Panc1 (cell line): ENCODE measurements at regions not wholly inside any gene's neighbourhood (a gene's known extent, or its start where the extent isn't known, plus 50 kb on each side); places are given as distances from the start of the nearest gene placed in this dataset.

Experiments
- ATAC-seq: fragments of 200-7000 bp; cut with Tn5 transposase; 2 replicates; pipeline ENCODE4 v1.9.1; 2020; ENCODE audit warnings: mild to moderate bottlenecking, moderate library complexity
- BruUV-seq: library from RNA; stranded (reverse); fragments of 400-500 nt; replicated peaks from 2 replicates; lab custom pipeline; 2021; lab: Mats Ljungman, UMichigan
- CTCF ChIA-PET: fragments of 300-600 bp; sonication (Branson Sonifier 250); formaldehyde crosslinking; loops from one replicate; lab custom pipeline; 2022; ENCODE audit warnings: antibody characterized with exemption; lab: Charles Lee
- POLR2A ChIA-PET: fragments of 300-600 bp; sonication (Branson Sonifier 250); formaldehyde crosslinking; loops from one replicate; lab custom pipeline; 2022; ENCODE audit warnings: antibody characterized with exemption; lab: Charles Lee
- DNase-seq: peaks from one replicate; pipeline ENCODE4 v3.0.0-alpha.2; 2010; ENCODE audit warnings: low read depth, low spot score
- H3K27ac ChIP-seq: 2 replicates; pipeline ENCODE4 v1.5.1; 2011; ENCODE audit warnings: mild to moderate bottlenecking, low read length, inconsistent platforms
- H3K27me3 ChIP-seq: fragments of 200-500 bp; sonication (Bioruptor generic); 2 replicates; pipeline ENCODE4 v1.6.0; 2014; ENCODE audit warnings: low read length, inconsistent platforms; ENCODE audit not compliant: control insufficient read depth, insufficient read depth
- H3K36me3 ChIP-seq: fragments of 200-500 bp; sonication (Bioruptor generic); 2 replicates; pipeline ENCODE4 v1.5.1; 2014; ENCODE audit warnings: inconsistent platforms, mild to moderate bottlenecking, low read length, moderate library complexity; ENCODE audit not compliant: control insufficient read depth, insufficient read depth
- H3K4me1 ChIP-seq: 2 replicates; pipeline ENCODE4 v1.5.1; 2011; ENCODE audit warnings: inconsistent platforms, mild to moderate bottlenecking, low read length, moderate library complexity; ENCODE audit not compliant: control insufficient read depth, insufficient read depth
- H3K4me3 ChIP-seq, 2 experiments: 2 replicates each; pipeline ENCODE4 v1.5.1; 2011 to 2012; ENCODE audit warnings: low read depth in 2 of 2, low read length in 2 of 2, mild to moderate bottlenecking in 2 of 2, inconsistent platforms in 1 of 2, moderate library complexity in 1 of 2
- H3K9me3 ChIP-seq: fragments of 200-500 bp; sonication (Bioruptor generic); 2 replicates; pipeline ENCODE4 v1.5.1; 2014; ENCODE audit warnings: low read depth, mild to moderate bottlenecking, inconsistent platforms, low read length, moderate library complexity; ENCODE audit not compliant: control insufficient read depth, insufficient read depth
- CTCF ChIP-seq: fragments of 450-650 bp; IDR thresholded peaks from 2 replicates; pipeline ENCODE4 v1.5.1; 2017; ENCODE audit warnings: mild to moderate bottlenecking
- POLR2AphosphoS5 ChIP-seq: IDR thresholded peaks from 2 replicates; pipeline ENCODE4 v1.6.1; 2012; ENCODE audit warnings: mild to moderate bottlenecking, low read depth, low read length, moderate library complexity
- REST ChIP-seq, 2 experiments: IDR thresholded peaks; 2 replicates each; pipeline ENCODE4 v1.6.1; 2011 to 2012; ENCODE audit warnings: low read depth in 2 of 2, control low read depth in 1 of 2, low read length in 1 of 2, mild to moderate bottlenecking in 1 of 2, moderate library complexity in 1 of 2; ENCODE audit not compliant: insufficient read depth in 1 of 2
- SIN3A ChIP-seq: IDR thresholded peaks from 2 replicates; pipeline ENCODE4 v1.6.1; 2012; ENCODE audit warnings: low read depth, mild to moderate bottlenecking, low read length, moderate library complexity, borderline replicate concordance; ENCODE audit not compliant: insufficient read depth
- TCF7L2 ChIP-seq: IDR thresholded peaks from 2 replicates; pipeline ENCODE4 v1.6.1; 2011; ENCODE audit warnings: mild to moderate bottlenecking, low read depth, low read length, inconsistent platforms
- in situ Hi-C: cut with HindIII; loops from 2 replicates; pipeline ENCODE4 v1.10.0; 2016; ENCODE audit warnings: low sequenced_read_pairs, low pct_unique_long_range_greater_than_20kb
- intact Hi-C: fragments of 100-400 bp; cut with micrococcal nuclease; formaldehyde crosslinking; loops from one replicate; pipeline ENCODE4 v1.10.0; 2022; ENCODE audit not compliant: unreplicated experiment

- ATAC-seq (no peak), DNase-seq (no peak)
- H3K4me1 ChIP-seq: no peaks in the 10 kb centered on the region
- in situ Hi-C loops: no loop called here
- BruUV-seq: no TSS peak
- TF ChIP-seq POLR2AphosphoS5 (no peak), CTCF (no peak), SIN3A (no peak), TCF7L2 (no peak), REST (IDR thresholded peaks at IDR 0.05; ENCODE audit: insufficient read depth in 1 of 2, low read depth in 2 of 2, low read length in 1 of 2) (no peak)
- ChIA-PET CTCF (no interaction called here), POLR2A (no interaction called here)
- intact Hi-C loops: no loop called here
- no peak overlapping the region for H3K27ac ChIP-seq
- no peak overlapping the region for H3K4me3 ChIP-seq
- no peaks in the 10 kb centered on the region for H3K9me3 ChIP-seq
- no peaks in the 10 kb centered on the region for H3K36me3 ChIP-seq
- H3K27me3 ChIP-seq: peaks cover 9% of the 10 kb centered on the region; the same call in 1 of the 2 replicates
These were observed 79.5 kb downstream of the SC5D start for GRCh38 chr11:121372028-121372427.

- no TSS peak for BruUV-seq
- POLR2A ChIA-PET: no interaction called here
- Histone ChIP-seq H3K27me3 (peaks cover 5% of the 10 kb centered on the region; the same call in 1 of the 2 replicates), H3K4me3 (no peak overlapping the region), H3K9me3 (no peaks in the 10 kb centered on the region), H3K4me1 (no peaks in the 10 kb centered on the region), H3K27ac (no peak overlapping the region), H3K36me3 (no peaks in the 10 kb centered on the region)
- no peak for TF ChIP-seq REST (IDR thresholded peaks at IDR 0.05; ENCODE audit: insufficient read depth in 1 of 2, low read depth in 2 of 2, low read length in 1 of 2)
- CTCF ChIA-PET: no interaction called here
- DNase-seq (no peak), ATAC-seq (no peak)
- in situ Hi-C loops (no loop called here), intact Hi-C loops (no loop called here)
These were observed 79.3 kb upstream of the SORL1 start for GRCh38 chr11:121372671-121373429.
